RWPE1 (cell line): ENCODE measurements at regions not wholly inside any gene's neighbourhood (a gene's known extent, or its start where the extent isn't known, plus 50 kb on each side); places are given as distances from the start of the nearest gene placed in this dataset.

Experiments
- CTCF ChIA-PET: fragments of 350-600 bp; sonication (Branson Sonifier 250); formaldehyde crosslinking; extraction: SDS; loops from one replicate; lab custom pipeline; 2021; lab: Yijun Ruan, JAX
- POLR2A ChIA-PET: fragments of 400-600 bp; formaldehyde crosslinking; extraction: SDS; loops from one replicate; lab custom pipeline; 2020; ENCODE audit warnings: antibody characterized with exemption; ENCODE audit not compliant: low non-redundant PET; lab: Yijun Ruan, JAX
- DNase-seq: peaks from one replicate; pipeline ENCODE4 v3.0.0; 2012; ENCODE audit warnings: low spot score
- H3K27ac ChIP-seq: fragments of 450-650 bp; 2 replicates; pipeline ENCODE4 v1.5.1; 2017
- CTCF ChIP-seq: fragments of 450-650 bp; conservative IDR thresholded peaks from 2 replicates; pipeline ENCODE4 v1.5.1; 2017; ENCODE audit warnings: low read depth, mild to moderate bottlenecking

GRCh38 chr13:22618002-22618401, 562.8 kb upstream of the SGCG start:
- CTCF ChIA-PET: no interaction called here
- POLR2A ChIA-PET: no interaction called here
- DNase-seq: no peak
- no peak for TF ChIP-seq CTCF
- no peak overlapping the region for H3K27ac ChIP-seq

- DNase-seq: no peak
- no peak for TF ChIP-seq CTCF
- H3K27ac ChIP-seq: no peak overlapping the region
- ChIA-PET POLR2A (no interaction called here), CTCF (no interaction called here)
These were observed 555.1 kb upstream of the SGCG start for GRCh38 chr13:22625691-22626090.

- H3K27ac ChIP-seq: no peak overlapping the region
- ChIA-PET POLR2A (no interaction called here), CTCF (no interaction called here)
- no peak for TF ChIP-seq CTCF
- no peak for DNase-seq
These were observed 551.4 kb upstream of the SGCG start for GRCh38 chr13:22629374-22629773.

- TF ChIP-seq CTCF: no peak
- DNase-seq: no peak
- ChIA-PET POLR2A (no interaction called here), CTCF (no interaction called here)
- no peak overlapping the region for H3K27ac ChIP-seq
These were observed 538.7 kb upstream of the SGCG start for GRCh38 chr13:22642088-22642487.

- no peak overlapping the region for H3K27ac ChIP-seq
- DNase-seq: no peak
- ChIA-PET POLR2A (no interaction called here), CTCF (no interaction called here)
- no peak for TF ChIP-seq CTCF
These were observed 535.8 kb upstream of the SGCG start for GRCh38 chr13:22644941-22645340.

- POLR2A ChIA-PET: no interaction called here
- H3K27ac ChIP-seq: no peak overlapping the region
- CTCF ChIA-PET: no interaction called here
- no peak for TF ChIP-seq CTCF
- DNase-seq: no peak
These were observed 533.5 kb upstream of the SGCG start for GRCh38 chr13:22647156-22647850.
